ENCODE measurements at regions not wholly inside any gene's neighbourhood (a gene's known extent, or its start where the extent isn't known, plus 50 kb on each side); places are given as distances from the start of the nearest gene placed in this dataset.

DNA sequence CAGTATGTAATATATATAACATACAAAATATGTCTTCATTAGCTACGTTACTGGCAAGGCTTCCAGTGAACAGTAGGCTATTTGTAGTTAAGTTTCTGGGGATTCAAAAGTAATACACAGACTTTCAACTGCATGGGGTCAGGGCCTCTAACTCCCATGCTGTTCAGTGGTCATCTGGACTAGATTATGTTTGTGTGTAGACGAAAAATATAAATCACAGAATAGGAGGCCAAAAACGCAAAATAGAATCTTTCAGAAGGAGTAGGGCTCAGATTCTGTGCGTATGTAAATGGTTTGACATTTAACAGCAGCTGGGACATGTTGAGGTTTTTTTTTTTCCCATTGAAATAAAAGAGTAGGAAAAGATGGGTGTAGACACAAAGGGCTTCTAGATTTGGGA, 1048.7 kb upstream of the WWC1 start:
- TF ChIP-seq, protein P1, sequence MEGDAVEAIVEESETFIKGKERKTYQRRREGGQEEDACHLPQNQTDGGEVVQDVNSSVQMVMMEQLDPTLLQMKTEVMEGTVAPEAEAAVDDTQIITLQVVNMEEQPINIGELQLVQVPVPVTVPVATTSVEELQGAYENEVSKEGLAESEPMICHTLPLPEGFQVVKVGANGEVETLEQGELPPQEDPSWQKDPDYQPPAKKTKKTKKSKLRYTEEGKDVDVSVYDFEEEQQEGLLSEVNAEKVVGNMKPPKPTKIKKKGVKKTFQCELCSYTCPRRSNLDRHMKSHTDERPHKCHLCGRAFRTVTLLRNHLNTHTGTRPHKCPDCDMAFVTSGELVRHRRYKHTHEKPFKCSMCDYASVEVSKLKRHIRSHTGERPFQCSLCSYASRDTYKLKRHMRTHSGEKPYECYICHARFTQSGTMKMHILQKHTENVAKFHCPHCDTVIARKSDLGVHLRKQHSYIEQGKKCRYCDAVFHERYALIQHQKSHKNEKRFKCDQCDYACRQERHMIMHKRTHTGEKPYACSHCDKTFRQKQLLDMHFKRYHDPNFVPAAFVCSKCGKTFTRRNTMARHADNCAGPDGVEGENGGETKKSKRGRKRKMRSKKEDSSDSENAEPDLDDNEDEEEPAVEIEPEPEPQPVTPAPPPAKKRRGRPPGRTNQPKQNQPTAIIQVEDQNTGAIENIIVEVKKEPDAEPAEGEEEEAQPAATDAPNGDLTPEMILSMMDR (optimal IDR thresholded peaks at IDR 0.05 in 1 of 3, IDR thresholded peaks at IDR 0.05 in 1 of 3, conservative IDR thresholded peaks at IDR 0.05 in 1 of 3; ENCODE audit: extremely low read depth in 1 of 3, insufficient read depth in 2 of 3, low read length in 3 of 3): no peak
- TF ChIP-seq EZH2 (IDR thresholded peaks at IDR 0.05; ENCODE audit: low read length): no peak

Data from keratinocyte (primary cell).